NB4 (cell line): ENCODE measurements at regions not wholly inside any gene's neighbourhood (a gene's known extent, or its start where the extent isn't known, plus 50 kb on each side); places are given as distances from the start of the nearest gene placed in this dataset.

ENCODE experiments used
- POLR2A ChIP-seq: IDR thresholded peaks from 2 replicates; pipeline ENCODE4 v1.6.1; 2011; ENCODE audit warnings: mild to moderate bottlenecking; ENCODE audit not compliant: insufficient read length; ENCODE audit errors: extremely low read depth
- TF ChIP-seq, protein P1 (sequence below): IDR thresholded peaks from one replicate; pipeline ENCODE4 v1.5.1; 2012; ENCODE audit warnings: low read depth, low read length

DNA sequence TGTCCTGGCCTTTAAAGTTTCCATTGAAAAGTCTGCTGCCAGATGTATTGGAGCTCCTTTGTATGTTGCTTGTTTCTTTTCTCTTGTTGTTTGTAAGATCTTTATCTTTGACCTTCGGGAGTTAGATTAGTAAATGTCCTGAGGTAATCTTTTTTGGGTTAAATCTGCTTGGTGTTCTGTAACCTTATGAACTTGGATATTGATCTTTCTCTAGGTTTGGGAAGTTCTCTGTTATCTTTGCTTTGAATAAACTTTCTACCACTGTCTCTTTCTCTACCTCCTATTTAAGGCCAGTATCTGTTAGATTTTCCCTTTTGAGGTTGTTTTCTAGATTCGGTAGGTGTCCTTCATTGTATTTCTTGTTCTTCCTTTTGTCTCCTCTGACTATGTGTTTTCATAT is 447.8 kb downstream of the FAM133A start:
- TF ChIP-seq, protein P1, sequence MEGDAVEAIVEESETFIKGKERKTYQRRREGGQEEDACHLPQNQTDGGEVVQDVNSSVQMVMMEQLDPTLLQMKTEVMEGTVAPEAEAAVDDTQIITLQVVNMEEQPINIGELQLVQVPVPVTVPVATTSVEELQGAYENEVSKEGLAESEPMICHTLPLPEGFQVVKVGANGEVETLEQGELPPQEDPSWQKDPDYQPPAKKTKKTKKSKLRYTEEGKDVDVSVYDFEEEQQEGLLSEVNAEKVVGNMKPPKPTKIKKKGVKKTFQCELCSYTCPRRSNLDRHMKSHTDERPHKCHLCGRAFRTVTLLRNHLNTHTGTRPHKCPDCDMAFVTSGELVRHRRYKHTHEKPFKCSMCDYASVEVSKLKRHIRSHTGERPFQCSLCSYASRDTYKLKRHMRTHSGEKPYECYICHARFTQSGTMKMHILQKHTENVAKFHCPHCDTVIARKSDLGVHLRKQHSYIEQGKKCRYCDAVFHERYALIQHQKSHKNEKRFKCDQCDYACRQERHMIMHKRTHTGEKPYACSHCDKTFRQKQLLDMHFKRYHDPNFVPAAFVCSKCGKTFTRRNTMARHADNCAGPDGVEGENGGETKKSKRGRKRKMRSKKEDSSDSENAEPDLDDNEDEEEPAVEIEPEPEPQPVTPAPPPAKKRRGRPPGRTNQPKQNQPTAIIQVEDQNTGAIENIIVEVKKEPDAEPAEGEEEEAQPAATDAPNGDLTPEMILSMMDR, result no peak
- TF ChIP-seq POLR2A, result no peak
